SK-N-SH (cell line): ENCODE measurements at regions not wholly inside any gene's neighbourhood (a gene's known extent, or its start where the extent isn't known, plus 50 kb on each side); places are given as distances from the start of the nearest gene placed in this dataset.

Experiments used
- CTCF ChIA-PET: fragments of 300-600, 350-600 bp; formaldehyde crosslinking; extraction: SDS; loops from one replicate; lab custom pipeline; 2021; lab: Yijun Ruan, JAX
- POLR2A ChIA-PET: fragments of 350-600 bp; sonication (Branson Sonifier 250); formaldehyde crosslinking; extraction: SDS; loops from one replicate; lab custom pipeline; 2020; ENCODE audit warnings: antibody characterized with exemption, inconsistent platforms; lab: Yijun Ruan, JAX
- DNase-seq: peaks from one replicate; pipeline ENCODE4 v3.0.0; 2012
- H2AFZ ChIP-seq: fragments of 200-600 bp; sonication (generic); 2 replicates; pipeline ENCODE4 v1.8.1; 2016; ENCODE audit warnings: antibody characterized with exemption, mild to moderate bottlenecking, low read depth
- H3F3A ChIP-seq: fragments of 200-600 bp; sonication (generic); replicated peaks from 2 replicates; pipeline ENCODE3; 2016; ENCODE audit warnings: antibody characterized with exemption, mild to moderate bottlenecking; ENCODE audit not compliant: insufficient read depth
- H3K27ac ChIP-seq, 2 experiments: fragments of 200-500 bp in 1 of 2; fragments of 200-600 bp in 1 of 2; sonication (Bioruptor generic) in 1 of 2; sonication (generic), shearing (Covaris generic) in 1 of 2; 2 replicates each; pipeline versions ENCODE4 v1.5.1 to v1.6.1; 2014 to 2016; ENCODE audit warnings: low read depth in 2 of 2, inconsistent platforms in 1 of 2, low read length in 1 of 2, mild to moderate bottlenecking in 1 of 2, mixed read lengths in 1 of 2
- H3K27me3 ChIP-seq: fragments of 200-600 bp; sonication (generic), shearing (Covaris generic); 2 replicates; pipeline ENCODE4 v1.6.1; 2016; ENCODE audit warnings: mixed run types; ENCODE audit not compliant: insufficient read depth
- H3K36me3 ChIP-seq, 2 experiments: fragments of 200-500 bp in 1 of 2; fragments of 200-600 bp in 1 of 2; sonication (Bioruptor generic) in 1 of 2; sonication (generic) in 1 of 2; replicated peaks in 1 of 2; 2 replicates each; pipeline versions ENCODE3 to v1.5.1; 2014 to 2016; ENCODE audit warnings: low read length in 1 of 2, mild to moderate bottlenecking in 1 of 2; ENCODE audit not compliant: insufficient read depth in 2 of 2, control insufficient read depth in 1 of 2
- H3K4me1 ChIP-seq, 2 experiments: fragments of 200-500 bp in 1 of 2; fragments of 200-600 bp in 1 of 2; sonication (Bioruptor generic) in 1 of 2; sonication (generic), shearing (Covaris generic) in 1 of 2; 2 replicates each; pipeline versions ENCODE4 v1.5.1 to v1.6.1; 2014 to 2016; ENCODE audit warnings: low read depth in 1 of 2, low read length in 1 of 2, mixed run types in 1 of 2; ENCODE audit not compliant: insufficient read depth in 2 of 2, control insufficient read depth in 1 of 2
- H3K4me2 ChIP-seq: fragments of 200-600 bp; sonication (generic), shearing (Covaris generic); 2 replicates; pipeline ENCODE4 v1.6.1; 2017; ENCODE audit warnings: mixed run types
- H3K4me3 ChIP-seq, 2 experiments: fragments of 200-500 bp in 1 of 2; fragments of 200-600 bp in 1 of 2; sonication (Bioruptor generic) in 1 of 2; sonication (generic), shearing (Covaris generic) in 1 of 2; 2 replicates each; pipeline versions ENCODE4 v1.5.1 to v1.8.1; 2014 to 2016; ENCODE audit warnings: low read depth in 2 of 2, inconsistent platforms in 1 of 2, low read length in 1 of 2, mild to moderate bottlenecking in 1 of 2, mixed read lengths in 1 of 2, moderate library complexity in 1 of 2
- H3K79me2 ChIP-seq: fragments of 200-600 bp; sonication (generic); 2 replicates; pipeline ENCODE4 v1.8.1; 2017; ENCODE audit warnings: mild to moderate bottlenecking; ENCODE audit not compliant: insufficient read depth
- H3K9ac ChIP-seq: fragments of 200-600 bp; sonication (generic); 2 replicates; pipeline ENCODE4 v1.6.1; 2017; ENCODE audit warnings: mixed run types
- H3K9me2 ChIP-seq: fragments of 200-600 bp; sonication (generic); 2 replicates; pipeline ENCODE4 v1.6.1; 2017; ENCODE audit warnings: mixed run types
- H3K9me3 ChIP-seq: fragments of 200-600 bp; sonication (generic); 2 replicates; pipeline ENCODE4 v1.6.1; 2017; ENCODE audit warnings: mixed run types, mild to moderate bottlenecking, moderate library complexity
- H4K20me1 ChIP-seq: fragments of 200-600 bp; sonication (generic); 2 replicates; pipeline ENCODE4 v1.6.1; 2017; ENCODE audit warnings: mild to moderate bottlenecking, mixed run types; ENCODE audit not compliant: insufficient read depth
- EP300 ChIP-seq, 2 experiments: IDR thresholded peaks; 2 replicates each; pipeline versions ENCODE4 v1.4.0 to v1.6.1; 2012; ENCODE audit warnings: borderline replicate concordance in 1 of 2, low read depth in 1 of 2, low read length in 1 of 2
- EZH2phosphoT487 ChIP-seq: fragments of 200-600 bp; sonication (generic); IDR thresholded peaks from 2 replicates; pipeline ENCODE4 v1.6.1; 2017; ENCODE audit warnings: low read depth, mixed run types, mild to moderate bottlenecking, antibody characterized with exemption, moderate library complexity, borderline replicate concordance
- FOSL2 ChIP-seq: IDR thresholded peaks from 2 replicates; pipeline ENCODE4 v1.4.0; 2012; ENCODE audit warnings: low read depth, mild to moderate bottlenecking, moderate library complexity, borderline replicate concordance
- JUND ChIP-seq: IDR thresholded peaks from 2 replicates; pipeline ENCODE4 v1.4.0; 2012
- NFIC ChIP-seq: IDR thresholded peaks from 2 replicates; pipeline ENCODE4 v1.4.0; 2012; ENCODE audit warnings: borderline replicate concordance
- RAD21 ChIP-seq: IDR thresholded peaks from 2 replicates; pipeline ENCODE4 v1.6.1; 2012; ENCODE audit warnings: mild to moderate bottlenecking, low read length
- ZBTB33 ChIP-seq: IDR thresholded peaks from 2 replicates; pipeline ENCODE4 v1.4.0; 2012; ENCODE audit warnings: low read depth, borderline replicate concordance
- WGBS: methylation state at CpG from one replicate; pipeline ENCODE4 v1.1.6; 2017; ENCODE audit warnings: low lambda C conversion rate; 5-methylcytosine and 5-hydroxymethylcytosine counted together
- TF ChIP-seq, protein P1 (sequence below): IDR thresholded peaks from 2 replicates; pipeline ENCODE4 v1.6.1; 2012; ENCODE audit warnings: mild to moderate bottlenecking, low read depth, low read length, moderate library complexity
- TF ChIP-seq, protein P2 (sequence below): IDR thresholded peaks from 2 replicates; pipeline ENCODE4; 2012

DNA sequence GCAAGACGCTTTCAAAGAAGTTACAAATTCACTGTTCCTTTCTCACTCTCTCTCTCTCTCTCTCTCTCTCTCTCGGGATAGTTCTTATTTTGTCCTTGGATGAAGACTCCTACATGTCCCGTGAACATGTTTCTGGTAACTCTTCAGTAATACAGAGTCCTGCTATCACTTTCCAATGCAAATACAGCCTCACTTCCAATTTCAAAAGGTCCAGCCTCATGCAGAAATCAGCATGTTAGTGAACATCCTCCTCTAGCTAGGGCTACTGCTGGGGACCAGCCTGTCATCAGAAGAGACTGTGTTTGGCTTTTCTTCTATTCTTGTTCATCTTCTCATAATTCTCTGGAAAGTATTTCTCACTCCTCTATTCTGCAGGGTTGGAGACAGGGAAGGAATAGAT is 1306.7 kb upstream of the CELF4 start:
- no peak overlapping the region for H3K27ac ChIP-seq
- TF ChIP-seq, protein P1, sequence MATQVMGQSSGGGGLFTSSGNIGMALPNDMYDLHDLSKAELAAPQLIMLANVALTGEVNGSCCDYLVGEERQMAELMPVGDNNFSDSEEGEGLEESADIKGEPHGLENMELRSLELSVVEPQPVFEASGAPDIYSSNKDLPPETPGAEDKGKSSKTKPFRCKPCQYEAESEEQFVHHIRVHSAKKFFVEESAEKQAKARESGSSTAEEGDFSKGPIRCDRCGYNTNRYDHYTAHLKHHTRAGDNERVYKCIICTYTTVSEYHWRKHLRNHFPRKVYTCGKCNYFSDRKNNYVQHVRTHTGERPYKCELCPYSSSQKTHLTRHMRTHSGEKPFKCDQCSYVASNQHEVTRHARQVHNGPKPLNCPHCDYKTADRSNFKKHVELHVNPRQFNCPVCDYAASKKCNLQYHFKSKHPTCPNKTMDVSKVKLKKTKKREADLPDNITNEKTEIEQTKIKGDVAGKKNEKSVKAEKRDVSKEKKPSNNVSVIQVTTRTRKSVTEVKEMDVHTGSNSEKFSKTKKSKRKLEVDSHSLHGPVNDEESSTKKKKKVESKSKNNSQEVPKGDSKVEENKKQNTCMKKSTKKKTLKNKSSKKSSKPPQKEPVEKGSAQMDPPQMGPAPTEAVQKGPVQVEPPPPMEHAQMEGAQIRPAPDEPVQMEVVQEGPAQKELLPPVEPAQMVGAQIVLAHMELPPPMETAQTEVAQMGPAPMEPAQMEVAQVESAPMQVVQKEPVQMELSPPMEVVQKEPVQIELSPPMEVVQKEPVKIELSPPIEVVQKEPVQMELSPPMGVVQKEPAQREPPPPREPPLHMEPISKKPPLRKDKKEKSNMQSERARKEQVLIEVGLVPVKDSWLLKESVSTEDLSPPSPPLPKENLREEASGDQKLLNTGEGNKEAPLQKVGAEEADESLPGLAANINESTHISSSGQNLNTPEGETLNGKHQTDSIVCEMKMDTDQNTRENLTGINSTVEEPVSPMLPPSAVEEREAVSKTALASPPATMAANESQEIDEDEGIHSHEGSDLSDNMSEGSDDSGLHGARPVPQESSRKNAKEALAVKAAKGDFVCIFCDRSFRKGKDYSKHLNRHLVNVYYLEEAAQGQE, result no peak
- no peak for TF ChIP-seq RAD21
- TF ChIP-seq, all 33 proteins: peak for 0
- Histone ChIP-seq H3F3A (no peaks in the 10 kb centered on the region), H3K9me2 (no peaks in the 10 kb centered on the region), H2AFZ (no peak overlapping the region), H3K4me1 (no peaks in the 10 kb centered on the region; a peak in 1 of 4 replicates), H3K36me3 (no peaks in the 10 kb centered on the region), H3K9ac (no peak overlapping the region), H3K9me3 (no peaks in the 10 kb centered on the region), H3K79me2 (no peaks in the 10 kb centered on the region), H3K4me2 (no peak overlapping the region), H3K27me3 (no peaks in the 10 kb centered on the region), H4K20me1 (no peaks in the 10 kb centered on the region), H3K4me3 (no peak overlapping the region)
- ChIA-PET POLR2A (no interaction called here), CTCF (no interaction called here)
- 16% methylated on average over 3 of the region's 3 CpGs for WGBS
- DNase-seq, result no peak

DNA sequence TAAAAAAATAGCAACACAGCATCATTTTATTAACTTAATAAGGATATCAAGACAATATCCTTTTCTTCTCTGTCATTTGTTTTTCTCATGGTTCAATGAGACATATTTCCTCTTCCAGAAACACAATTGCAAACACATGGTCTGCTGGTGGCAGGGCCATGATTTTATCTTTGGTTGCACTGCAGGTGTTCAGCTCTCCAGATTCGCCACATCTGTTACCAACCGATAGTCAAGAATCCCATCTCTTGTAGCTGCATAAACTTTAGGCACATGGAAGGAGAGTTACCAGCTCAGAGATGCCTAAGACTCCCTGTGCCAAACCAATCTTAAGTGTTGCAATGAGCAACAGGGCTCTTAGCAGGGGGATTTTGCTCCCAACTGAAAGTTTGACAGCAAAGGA is 1303.2 kb upstream of the CELF4 start:
- TF ChIP-seq FOSL2, result no peak
- TF ChIP-seq JUND, result no peak
- no peak for TF ChIP-seq ZBTB33
- TF ChIP-seq, protein P2, sequence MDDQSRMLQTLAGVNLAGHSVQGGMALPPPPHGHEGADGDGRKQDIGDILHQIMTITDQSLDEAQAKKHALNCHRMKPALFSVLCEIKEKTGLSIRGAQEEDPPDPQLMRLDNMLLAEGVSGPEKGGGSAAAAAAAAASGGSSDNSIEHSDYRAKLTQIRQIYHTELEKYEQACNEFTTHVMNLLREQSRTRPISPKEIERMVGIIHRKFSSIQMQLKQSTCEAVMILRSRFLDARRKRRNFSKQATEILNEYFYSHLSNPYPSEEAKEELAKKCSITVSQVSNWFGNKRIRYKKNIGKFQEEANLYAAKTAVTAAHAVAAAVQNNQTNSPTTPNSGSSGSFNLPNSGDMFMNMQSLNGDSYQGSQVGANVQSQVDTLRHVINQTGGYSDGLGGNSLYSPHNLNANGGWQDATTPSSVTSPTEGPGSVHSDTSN, result no peak
- no peak for TF ChIP-seq EZH2phosphoT487
- TF ChIP-seq, protein P1, result no peak
- TF ChIP-seq NFIC, result no peak
- TF ChIP-seq EP300 (IDR thresholded peaks at IDR 0.05; ENCODE audit: borderline replicate concordance in 1 of 2, low read depth in 1 of 2, low read length in 1 of 2), result no peak
- TF ChIP-seq, all 33 proteins: peak for 0
- no peaks in the 10 kb centered on the region for H3K79me2 ChIP-seq
- CTCF ChIA-PET, result no interaction called here
- no peak overlapping the region for H3K27ac ChIP-seq
- H3K4me1 ChIP-seq, result no peaks in the 10 kb centered on the region; a peak in 1 of 4 replicates
- H3K36me3 ChIP-seq, result no peaks in the 10 kb centered on the region
- no peak overlapping the region for H3K9ac ChIP-seq
- H3K4me2 ChIP-seq, result no peak overlapping the region
- no peak overlapping the region for H3K4me3 ChIP-seq
- H3K9me3 ChIP-seq, result no peaks in the 10 kb centered on the region
- WGBS, result 53% methylated on average over 2 of the region's 2 CpGs
- H3F3A ChIP-seq, result no peaks in the 10 kb centered on the region
- H2AFZ ChIP-seq, result no peak overlapping the region
- DNase-seq, result no peak
- POLR2A ChIA-PET, result no interaction called here
- H4K20me1 ChIP-seq, result no peaks in the 10 kb centered on the region
- H3K27me3 ChIP-seq, result no peaks in the 10 kb centered on the region
- no peaks in the 10 kb centered on the region for H3K9me2 ChIP-seq
